SK-N-MC (cell line): ENCODE measurements at regions not wholly inside any gene's neighbourhood (a gene's known extent, or its start where the extent isn't known, plus 50 kb on each side); places are given as distances from the start of the nearest gene placed in this dataset.

Source experiments
- EZH2 ChIP-seq: fragments of 200-600 bp; sonication (generic); IDR thresholded peaks from one replicate; pipeline ENCODE4 v1.6.1; 2017; ENCODE audit warnings: antibody characterized with exemption
- POLR2AphosphoS5 ChIP-seq: IDR thresholded peaks from 2 replicates; pipeline ENCODE4 v1.6.1; 2012; ENCODE audit warnings: mild to moderate bottlenecking, low read depth, low read length, borderline replicate concordance

DNA sequence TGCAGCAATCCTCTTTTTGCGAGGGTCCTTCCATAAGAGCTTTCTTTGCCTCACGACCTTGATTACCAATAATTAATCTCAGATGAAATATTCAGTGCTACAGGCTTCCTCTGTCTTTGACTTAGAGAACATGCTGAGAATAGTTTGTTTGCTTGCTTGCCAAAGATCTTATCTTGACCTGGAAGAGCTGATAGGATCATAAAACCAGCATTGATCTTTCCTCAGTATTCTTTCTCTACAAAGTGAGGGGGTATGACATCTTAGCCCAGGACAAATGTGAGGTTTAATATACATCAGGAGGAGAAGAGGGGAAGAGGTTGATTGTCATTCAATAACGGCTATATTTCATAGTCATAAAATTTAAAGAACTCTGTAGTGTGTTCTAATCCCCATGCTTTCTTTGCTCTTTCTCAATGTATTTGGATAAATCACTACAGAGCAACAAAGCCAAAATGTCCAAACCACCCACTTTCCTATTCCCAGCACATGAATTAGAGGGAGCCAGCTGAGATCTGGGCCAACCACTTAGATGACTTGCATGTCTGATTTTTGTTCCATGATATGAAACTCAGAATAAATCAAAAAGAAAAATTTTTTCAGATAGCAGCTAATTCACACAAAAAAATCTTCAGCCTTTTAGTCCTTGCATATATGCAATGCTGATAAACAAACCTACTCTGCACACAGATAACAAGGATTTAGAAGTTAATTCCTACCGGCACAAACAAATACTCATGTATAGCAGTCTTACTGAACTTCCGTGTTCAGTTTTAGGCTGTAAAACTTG is 50.5 kb upstream of the IPO9 start:
- TF ChIP-seq EZH2 (no peak), POLR2AphosphoS5 (no peak)
